HG03095 (cell line): ENCODE measurements at regions not wholly inside any gene's neighbourhood (a gene's known extent, or its start where the extent isn't known, plus 50 kb on each side); places are given as distances from the start of the nearest gene placed in this dataset.
A peak's percentile ranks its signal among the peaks of the same experiment; 100 is the strongest.

Experiments
- ATAC-seq: cut with Tn5 transposase; IDR thresholded peaks from one replicate; pipeline ENCODE4 v1.9.1; 2021; ENCODE audit warnings: moderate library complexity; ENCODE audit not compliant: unreplicated experiment

- ATAC-seq = peak; percentile 74
Observed at GRCh38 chr9:19946441-19947109, 157.7 kb upstream of the SLC24A2 start.

DNA sequence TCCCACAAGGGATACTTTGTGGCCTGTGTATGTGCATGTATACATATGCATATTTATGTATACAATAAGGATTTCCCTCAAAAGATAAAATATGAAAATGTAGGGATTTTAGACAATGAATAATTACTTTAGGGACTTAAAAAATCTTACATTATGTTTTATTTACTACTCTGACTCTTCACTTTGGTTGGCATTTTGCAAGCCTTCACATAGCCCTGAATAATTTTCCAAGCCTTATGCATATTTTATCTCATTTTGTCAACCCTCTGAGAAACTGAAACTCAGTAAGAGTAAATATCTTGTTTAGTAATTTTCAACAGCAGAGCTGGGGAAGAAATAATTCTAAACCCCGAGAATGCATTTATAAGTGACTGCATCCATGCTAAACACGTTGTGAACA, 153.0 kb upstream of the SLC24A2 start:
- no peak for ATAC-seq

DNA sequence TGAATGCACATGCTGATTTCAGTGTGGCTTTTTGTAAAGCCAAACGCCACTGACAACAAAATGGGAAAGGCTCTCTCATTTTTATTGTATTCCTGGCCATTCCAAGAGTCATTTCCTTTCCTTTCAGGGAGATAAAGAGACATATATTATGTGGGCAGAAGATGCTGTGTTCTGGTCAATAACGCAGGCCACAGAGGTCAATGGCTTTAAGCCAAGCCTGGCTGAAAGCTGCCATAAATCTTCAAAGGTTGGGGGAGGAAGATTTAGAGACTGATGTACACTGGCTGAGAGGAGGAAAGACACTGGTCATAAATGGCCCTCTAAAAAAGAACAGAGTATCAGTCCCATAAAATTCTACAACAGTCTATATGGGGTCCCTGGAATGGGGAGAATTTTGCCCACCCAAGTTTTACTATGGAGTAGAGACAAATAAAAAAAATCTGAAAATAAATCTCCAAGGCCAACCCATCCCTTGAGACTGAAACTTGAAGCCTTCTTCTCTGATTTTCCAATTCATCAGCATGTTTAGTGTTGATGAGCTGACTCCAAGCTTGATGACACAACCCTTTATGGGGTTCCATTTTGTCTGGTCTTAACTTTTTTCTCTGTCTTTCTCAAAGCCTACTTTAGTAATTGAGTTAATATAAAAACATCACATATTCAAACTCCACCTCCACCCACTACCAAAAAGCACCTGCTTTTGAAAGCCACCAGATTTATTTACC, 152.1 kb upstream of the SLC24A2 start:
- no peak for ATAC-seq

- ATAC-seq = no peak
Observed at GRCh38 chr9:19939734-19940278, 151.0 kb upstream of the SLC24A2 start.

GRCh38 chr9:19938990-19939733, 150.3 kb upstream of the SLC24A2 start:
- ATAC-seq = no peak

DNA sequence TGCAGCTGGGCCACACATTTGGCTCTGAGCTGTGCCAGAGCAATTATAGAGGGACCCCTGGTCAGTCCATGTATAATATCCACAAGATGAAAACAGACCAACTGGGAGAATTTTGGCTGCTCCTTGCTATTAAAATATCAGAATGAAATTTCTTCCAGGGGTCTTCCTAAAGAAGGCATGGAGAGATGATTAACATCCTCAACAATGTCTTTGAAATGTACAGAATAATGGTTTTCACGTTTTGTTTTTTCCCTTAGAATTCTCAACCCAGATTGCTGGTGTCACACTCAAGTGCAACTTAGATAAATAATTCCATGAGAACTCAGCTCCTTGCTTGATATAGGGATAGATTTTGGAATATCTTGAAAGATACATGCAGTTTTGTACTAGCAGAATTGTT, 148.3 kb upstream of the SLC24A2 start:
- no peak for ATAC-seq

- no peak for ATAC-seq
Observed at GRCh38 chr9:19936598-19936997, 147.8 kb upstream of the SLC24A2 start.

DNA sequence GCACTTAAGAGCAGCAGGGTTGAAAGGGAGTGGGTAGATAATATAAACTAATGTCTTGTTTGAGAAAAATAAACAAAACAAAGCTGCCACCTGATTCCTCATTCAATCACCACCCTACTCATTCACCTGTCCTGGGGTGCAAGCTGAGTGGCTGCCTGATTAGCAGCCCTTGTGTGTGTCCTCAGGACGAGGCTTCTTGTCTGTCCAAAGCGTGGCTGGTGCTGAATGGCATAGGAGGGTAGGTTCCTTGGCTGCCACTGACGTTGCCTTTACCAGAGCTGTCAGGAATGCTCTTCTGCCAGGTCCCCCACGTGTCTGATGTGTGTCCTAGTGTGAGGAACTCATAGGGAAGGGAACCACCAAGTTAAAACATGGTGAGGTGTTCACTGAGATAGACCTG, 146.6 kb upstream of the SLC24A2 start:
- ATAC-seq = no peak

DNA sequence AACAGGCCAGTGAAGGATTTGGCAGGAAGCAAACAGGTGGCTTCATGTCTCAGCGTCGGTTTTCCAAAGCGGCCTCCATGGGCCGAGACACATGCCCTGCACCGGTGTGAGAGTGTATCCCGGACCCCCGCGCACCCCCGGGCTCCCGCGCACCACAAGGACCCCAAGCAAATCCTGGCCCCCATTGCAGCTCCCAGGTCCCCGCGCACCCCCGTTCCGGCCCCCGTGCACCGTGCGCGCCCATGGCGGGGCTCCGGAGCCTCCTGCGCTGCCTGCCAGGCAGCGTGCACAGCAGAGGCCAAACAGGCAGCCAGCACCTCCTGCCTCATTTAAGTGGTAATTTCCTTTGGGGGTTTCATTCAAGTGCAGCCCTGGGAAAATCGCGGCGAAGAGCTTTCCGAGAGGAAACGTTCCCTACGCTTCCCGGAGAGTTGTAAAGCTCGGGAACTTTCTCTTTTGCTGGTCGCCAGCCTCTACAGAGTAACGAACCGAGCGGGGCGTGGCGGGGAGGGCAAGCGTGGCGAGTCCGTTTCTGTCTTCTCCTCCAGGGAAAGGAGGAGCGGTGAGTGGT, 145.5 kb upstream of the SLC24A2 start:
- ATAC-seq = no peak

DNA sequence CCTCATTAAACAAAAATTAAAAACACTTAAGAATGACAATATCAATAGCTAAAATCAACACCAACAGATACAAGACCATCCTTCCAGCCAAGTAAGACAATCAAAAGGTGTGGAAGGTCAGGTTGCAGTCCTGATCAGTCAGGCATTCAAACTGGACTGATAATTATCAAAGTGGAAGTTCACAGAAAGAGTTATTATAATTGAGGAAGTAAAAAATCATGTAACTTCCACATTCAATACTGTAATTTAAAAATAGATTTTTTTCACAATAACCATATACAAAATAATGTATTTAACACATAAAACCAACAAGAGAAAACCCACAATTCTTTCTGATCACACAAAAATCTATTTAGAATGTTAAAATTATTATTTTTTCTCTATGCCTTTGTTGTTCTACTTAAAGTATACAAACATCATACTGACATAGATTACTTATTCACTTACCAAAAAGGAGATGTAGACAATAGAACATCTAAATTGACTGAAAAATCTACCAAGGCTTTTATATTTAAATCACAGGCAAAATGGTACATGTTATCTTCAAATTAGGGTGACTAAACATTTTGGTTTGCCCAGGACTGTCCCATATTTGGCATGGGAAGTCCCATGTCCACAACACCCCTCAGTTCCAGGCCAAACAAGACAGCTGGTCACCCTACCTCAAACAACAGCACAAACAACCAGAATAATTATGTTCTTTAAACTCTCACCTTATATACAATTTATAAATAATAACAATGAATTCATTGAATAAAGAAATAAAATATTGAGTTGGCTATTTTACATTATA, 142.5 kb upstream of the SLC24A2 start:
- ATAC-seq = no peak

DNA sequence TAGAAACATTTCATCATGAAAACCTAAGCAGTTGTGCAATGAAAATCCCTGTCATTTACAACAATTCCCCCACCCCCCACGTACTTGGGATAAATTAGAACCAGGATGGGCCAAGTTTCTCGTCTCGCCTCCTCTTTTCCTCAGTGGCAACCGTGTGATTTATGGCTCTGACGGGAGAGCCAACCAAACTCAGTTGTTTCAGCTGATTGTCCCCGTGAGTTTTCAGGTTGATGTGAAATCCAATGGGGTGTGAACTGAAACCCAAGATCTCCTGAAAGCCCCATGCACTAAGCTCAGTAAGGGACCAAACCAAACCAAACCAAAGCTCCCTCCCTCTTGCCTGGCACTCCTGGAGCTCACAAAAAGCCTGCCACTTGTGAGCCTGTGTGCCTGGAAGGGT, 138.7 kb upstream of the SLC24A2 start:
- ATAC-seq = no peak

DNA sequence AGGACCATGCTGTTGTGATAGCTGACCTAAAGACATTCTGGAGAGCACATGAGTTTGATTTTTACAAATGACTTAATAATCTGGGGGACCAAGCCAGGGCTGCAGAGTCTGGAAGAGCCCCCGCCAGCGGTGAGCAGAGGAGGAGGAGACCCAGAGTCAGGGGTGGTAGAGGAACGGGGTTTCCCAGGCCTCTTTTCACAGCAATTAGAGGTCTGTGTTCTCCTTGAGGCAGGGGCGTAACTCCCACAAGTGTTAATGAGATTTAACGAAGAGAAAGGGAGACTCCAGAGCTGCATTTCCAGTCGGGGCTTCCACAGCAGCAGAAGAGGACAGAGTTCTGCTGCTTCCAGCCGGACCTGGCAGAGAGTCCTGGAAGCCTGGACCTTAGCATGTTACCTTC, 137.9 kb upstream of the SLC24A2 start:
- no peak for ATAC-seq

DNA sequence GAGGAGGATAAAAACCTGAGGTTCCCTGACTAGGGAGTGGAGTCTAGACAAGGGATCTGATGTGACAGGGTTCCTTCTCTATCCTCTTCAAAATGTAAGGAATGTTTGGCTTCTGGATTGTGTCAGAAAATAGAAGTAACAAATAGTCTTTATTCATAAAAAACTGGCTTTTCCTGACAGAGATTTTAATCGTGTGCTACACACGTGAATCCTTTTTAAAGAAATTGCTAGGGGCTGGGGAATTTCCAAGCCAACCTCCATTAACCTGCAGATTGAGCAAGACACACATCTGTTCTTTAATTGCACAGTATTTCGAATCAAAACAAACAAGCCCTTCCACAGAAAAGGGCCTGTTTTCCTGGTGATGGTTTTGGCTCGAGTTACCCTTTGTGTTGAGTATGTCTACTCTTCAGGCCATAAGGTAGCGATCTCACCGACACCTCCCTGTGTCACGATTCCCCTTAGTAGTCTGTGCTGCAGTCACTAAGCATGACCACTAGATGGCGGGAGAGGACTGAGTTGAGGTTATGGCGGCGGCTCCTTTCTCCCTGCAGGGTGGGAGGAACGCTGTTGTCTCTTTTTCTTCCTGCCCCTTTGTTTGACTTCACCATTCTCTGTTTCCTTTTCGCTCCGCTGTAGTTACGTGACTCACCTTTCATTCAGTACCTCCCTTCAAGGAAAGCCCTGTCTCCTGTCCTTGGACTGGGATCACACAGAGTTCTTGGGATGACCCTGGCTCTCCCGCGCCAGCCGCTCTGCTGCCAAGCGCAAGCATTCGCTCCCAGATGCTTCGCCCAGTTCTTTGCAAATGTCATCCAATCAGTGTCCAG, 137.1 kb upstream of the SLC24A2 start:
- peak; percentile 95 for ATAC-seq

- ATAC-seq = no peak
Observed at GRCh38 chr9:19924080-19924479, 135.2 kb upstream of the SLC24A2 start.

DNA sequence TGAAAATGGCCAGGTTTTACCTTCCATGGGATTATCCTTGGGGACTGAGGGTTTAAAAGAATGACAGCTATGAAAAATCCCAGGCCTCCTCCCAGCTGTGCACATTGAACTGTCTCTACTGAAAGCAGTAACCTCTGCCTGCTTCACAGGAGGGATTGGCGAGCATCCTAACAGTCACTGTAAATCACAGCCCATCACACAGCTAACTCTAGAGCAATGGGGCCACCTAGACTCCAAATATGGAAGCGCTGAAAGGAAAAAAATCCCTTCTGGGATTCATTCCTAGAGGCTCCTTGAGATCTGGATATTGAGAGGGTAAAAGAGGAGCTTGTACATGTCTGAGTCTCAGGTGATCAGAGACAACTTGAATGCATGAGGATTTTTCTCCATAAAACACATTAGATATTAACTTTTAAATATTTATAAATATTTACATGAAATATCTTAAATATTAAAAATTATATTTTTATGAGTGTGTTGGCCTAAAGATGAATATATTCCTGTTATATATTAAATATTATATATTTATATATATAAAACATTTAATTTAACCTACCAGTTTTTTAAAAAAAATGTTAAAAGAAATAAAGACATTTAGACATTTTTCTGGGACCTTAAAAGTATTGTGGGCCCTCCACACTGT, 133.8 kb upstream of the SLC24A2 start:
- no peak for ATAC-seq

DNA sequence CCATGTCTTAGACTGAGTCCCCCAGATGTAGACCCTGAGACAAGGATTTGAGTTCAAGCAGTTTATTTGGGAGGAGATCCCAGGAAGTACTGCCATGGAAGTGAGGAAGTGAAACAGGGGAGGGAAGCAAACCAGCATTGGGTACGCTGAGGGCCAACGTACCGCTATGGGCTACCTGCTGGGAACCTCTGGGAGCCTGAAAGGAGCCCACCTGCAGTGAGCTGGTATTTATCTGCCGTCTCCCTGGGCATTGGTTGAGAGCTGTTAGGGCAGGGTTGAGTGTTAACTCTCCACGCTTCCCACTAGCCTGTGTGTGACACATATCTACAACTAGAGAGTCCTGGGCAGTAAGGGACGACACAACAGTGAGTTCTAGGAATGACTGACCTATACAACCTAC, 131.6 kb upstream of the SLC24A2 start:
- no peak for ATAC-seq

GRCh38 chr9:19918630-19919029, 129.8 kb upstream of the SLC24A2 start:
- no peak for ATAC-seq

GRCh38 chr9:19914044-19914443, 125.2 kb upstream of the SLC24A2 start:
- ATAC-seq = no peak

- ATAC-seq = no peak
Observed at GRCh38 chr9:19913151-19913550, 124.3 kb upstream of the SLC24A2 start.
